Left ventricle myocardium superior (tissue), 1 donor: ENCODE measurements at regions not wholly inside any gene's neighbourhood (a gene's known extent, or its start where the extent isn't known, plus 50 kb on each side); places are given as distances from the start of the nearest gene placed in this dataset.
"Not testable (repeated sequence)": the region's sequence is repeated elsewhere in the genome, so short reads cannot be mapped to it uniquely, and the experiment has no call there.

ENCODE experiments used
- ATAC-seq: fragments of 200-7000 bp; cut with Tn5 transposase; one replicate; pipeline ENCODE4 v1.9.1; 2020; ENCODE audit warnings: mild to moderate bottlenecking, moderate library complexity
- DNase-seq: peaks from one replicate; pipeline ENCODE4 v3.0.0-alpha.2; 2020
- intact Hi-C: fragments of 100-400 bp; cut with micrococcal nuclease; formaldehyde crosslinking; loops from one replicate; pipeline ENCODE4 v1.11.0; 2022
- donor health status: DM: no; HTN: yes; CAD: no; lungs with severe emphysema.

DNA sequence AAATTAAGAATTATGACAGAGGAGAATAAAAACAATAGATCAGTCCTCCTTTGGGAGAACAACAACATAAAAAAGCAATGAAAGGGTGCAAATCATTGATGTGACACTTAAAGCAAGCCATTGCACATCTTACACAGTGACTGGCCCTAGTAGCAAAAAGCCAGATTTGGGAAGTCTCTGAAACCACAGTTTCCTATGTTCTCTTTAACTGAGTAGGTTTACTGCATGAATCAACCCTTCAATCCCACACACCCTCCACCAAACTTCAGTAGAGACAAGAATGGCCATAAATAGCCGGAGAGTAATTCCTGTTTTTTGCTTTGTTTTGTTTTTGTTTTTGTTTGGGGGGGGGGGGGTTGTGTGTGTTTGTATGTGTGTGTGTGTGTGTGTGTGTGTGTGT, 180.8 kb downstream of the VEGFC start:
- DNase-seq (no peak), ATAC-seq (no peak)
- intact Hi-C loops: no loop called here

DNA sequence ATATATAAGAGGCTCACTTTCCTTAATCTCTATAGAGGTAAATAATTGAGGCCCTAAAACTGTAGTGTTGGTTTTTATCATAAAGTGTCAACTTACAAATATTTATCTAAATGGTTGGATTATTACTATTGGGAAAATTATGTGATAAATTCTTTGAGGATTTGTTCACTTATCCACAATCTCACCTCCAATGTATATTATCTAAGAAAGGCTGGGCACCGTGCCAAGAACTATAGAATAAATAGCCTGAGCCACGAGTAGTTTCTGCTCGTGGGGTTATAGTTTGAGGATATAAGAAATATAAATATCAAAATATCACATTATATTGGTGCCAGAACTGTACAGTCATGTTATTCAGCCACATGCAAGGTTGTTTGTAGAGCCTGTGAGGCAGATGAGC, 177.9 kb downstream of the VEGFC start:
- ATAC-seq: no peak

DNA sequence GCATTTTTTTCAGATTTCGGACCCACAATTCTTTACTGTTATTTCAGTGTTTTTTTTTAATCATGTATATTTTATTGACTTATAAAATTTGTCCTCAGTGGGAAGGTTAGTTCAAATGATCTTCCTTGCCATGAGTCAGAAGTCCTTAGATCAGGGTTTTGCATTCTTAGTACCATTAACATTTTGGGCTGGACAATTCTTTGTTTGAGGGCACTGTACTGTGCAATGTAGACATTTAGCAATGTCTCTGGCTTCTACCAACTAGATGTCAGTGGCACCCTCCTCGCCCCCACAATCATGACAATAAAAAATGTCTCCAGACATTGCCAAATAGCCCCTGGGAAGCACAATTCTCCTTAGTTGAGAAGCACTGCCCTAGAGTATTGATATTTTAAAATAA, 176.6 kb downstream of the VEGFC start:
- no peak for ATAC-seq
- intact Hi-C loops: no loop called here
- DNase-seq: no peak

More for the DNA sequence above, 177.9 kb downstream of the VEGFC start:
- no peak for DNase-seq
- intact Hi-C loops: no loop called here

- intact Hi-C loops: no loop called here
- ATAC-seq (no peak), DNase-seq (no peak)
These were observed 174.6 kb downstream of the VEGFC start for GRCh38 chr4:176618138-176618537.

- intact Hi-C loops: no loop called here
- ATAC-seq: no peak
These were observed 173.3 kb downstream of the VEGFC start for GRCh38 chr4:176619430-176619829.

GRCh38 chr4:176622251-176622948, 170.3 kb downstream of the VEGFC start:
- intact Hi-C loops: no loop called here
- ATAC-seq (no peak), DNase-seq (no peak)

More at GRCh38 chr4:176619430-176619829, 173.3 kb downstream of the VEGFC start:
- no peak for DNase-seq

DNA sequence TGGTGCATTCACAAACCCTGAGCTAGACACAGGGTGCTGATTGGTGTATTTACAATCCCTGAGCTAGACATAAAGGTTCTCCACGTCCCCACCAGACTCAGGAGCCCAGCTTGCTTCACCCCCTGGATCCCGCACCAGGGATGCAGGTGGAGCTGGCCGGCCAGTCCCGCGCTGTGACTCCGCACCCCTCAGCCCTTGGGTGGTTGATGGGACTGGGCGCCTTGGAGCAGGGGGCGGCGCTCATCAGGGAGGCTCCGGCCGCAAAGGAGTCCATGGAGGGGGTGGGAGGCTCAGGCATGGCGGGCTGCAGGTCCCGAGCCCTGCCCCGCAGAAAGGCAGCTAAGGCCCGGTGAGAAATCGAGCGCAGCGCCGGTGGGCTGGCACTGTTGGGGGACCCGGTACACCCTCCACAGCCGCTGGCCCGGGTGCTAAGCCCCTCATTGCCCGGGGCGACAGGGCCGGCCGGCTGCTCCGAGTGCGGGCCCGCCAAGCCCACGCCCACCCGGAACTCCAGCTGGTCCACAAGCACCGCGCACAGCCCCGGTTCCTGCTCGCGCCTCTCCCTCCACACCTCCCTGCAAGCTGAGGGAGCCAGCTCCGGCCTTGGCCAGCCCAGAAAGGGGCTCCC, 167.6 kb downstream of the VEGFC start:
- intact Hi-C loops, ATAC-seq, DNase-seq: not testable (repeated sequence)

GRCh38 chr4:176627916-176628315, 164.8 kb downstream of the VEGFC start:
- DNase-seq (no peak), ATAC-seq (no peak)
- intact Hi-C loops: no loop called here

DNA sequence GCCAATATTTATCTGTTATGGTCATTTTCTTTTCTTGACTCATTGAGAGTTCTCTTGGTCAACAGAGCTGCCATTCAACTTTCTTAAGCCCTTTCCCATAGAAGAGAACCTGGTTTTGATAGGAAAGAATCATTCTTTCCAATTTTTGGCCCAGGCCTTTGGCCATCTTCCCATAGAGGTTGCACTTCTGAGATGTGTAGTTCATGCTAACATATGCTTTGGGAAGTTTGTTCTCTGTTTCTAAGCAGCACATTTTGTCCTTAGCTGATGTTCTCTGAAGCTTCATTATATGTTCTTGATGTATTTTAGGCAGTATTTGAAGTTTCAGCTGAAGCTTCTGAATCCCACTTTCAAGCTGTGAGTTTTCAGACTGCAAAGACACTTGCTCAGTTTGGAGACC, 161.1 kb downstream of the VEGFC start:
- intact Hi-C loops: no loop called here
- no peak for DNase-seq
- no peak for ATAC-seq
